NOMO-1 (cell line): ENCODE measurements at regions not wholly inside any gene's neighbourhood (a gene's known extent, or its start where the extent isn't known, plus 50 kb on each side); places are given as distances from the start of the nearest gene placed in this dataset.

ENCODE experiments used
- DNase-seq, 2 experiments: peaks; one replicate each; lab custom pipeline; 2025; ENCODE audit not compliant: unreplicated experiment in 2 of 2; lab: John Stamatoyannopoulos, UW

GRCh38 chr2:122148128-122148767 is 392.8 kb downstream of the TSN start:
- no peak for DNase-seq

- no peak for DNase-seq
These were observed 395.3 kb downstream of the TSN start for GRCh38 chr2:122150524-122151280.

- no peak for DNase-seq
These were observed 397.1 kb downstream of the TSN start for GRCh38 chr2:122152571-122152970.

- DNase-seq = peak in 1 of 2 experiments; percentile 8
These were observed 400.9 kb downstream of the TSN start for GRCh38 chr2:122156176-122156890.

- no peak for DNase-seq
These were observed 401.7 kb downstream of the TSN start for GRCh38 chr2:122157158-122157557.

- no peak for DNase-seq
These were observed 408.2 kb downstream of the TSN start for GRCh38 chr2:122163617-122164016.

GRCh38 chr2:122164964-122165363 is 409.5 kb downstream of the TSN start:
- DNase-seq = no peak

- no peak for DNase-seq
These were observed 411.4 kb downstream of the TSN start for GRCh38 chr2:122166820-122167219.

GRCh38 chr2:122167515-122167914 is 412.1 kb downstream of the TSN start:
- no peak for DNase-seq

- DNase-seq = no peak
These were observed 413.3 kb downstream of the TSN start for GRCh38 chr2:122168799-122169198.

- no peak for DNase-seq
These were observed 417.4 kb downstream of the TSN start for GRCh38 chr2:122172812-122173211.

GRCh38 chr2:122174061-122174460 is 418.6 kb downstream of the TSN start:
- DNase-seq = no peak

GRCh38 chr2:122179492-122180165 is 424.2 kb downstream of the TSN start:
- DNase-seq = no peak

- DNase-seq = no peak
These were observed 425.5 kb downstream of the TSN start for GRCh38 chr2:122180972-122181371.

- DNase-seq = no peak
These were observed 427.3 kb downstream of the TSN start for GRCh38 chr2:122182616-122183355.

GRCh38 chr2:122183890-122184289 is 428.4 kb downstream of the TSN start:
- no peak for DNase-seq

GRCh38 chr2:122186761-122187222 is 431.3 kb downstream of the TSN start:
- DNase-seq = no peak

- DNase-seq = no peak
These were observed 435.9 kb downstream of the TSN start for GRCh38 chr2:122191331-122191730.

- DNase-seq = no peak
These were observed 438.2 kb downstream of the TSN start for GRCh38 chr2:122193622-122194021.

GRCh38 chr2:122194546-122194945 is 439.1 kb downstream of the TSN start:
- DNase-seq = no peak
